ENCODE measurements at regions not wholly inside any gene's neighbourhood (a gene's known extent, or its start where the extent isn't known, plus 50 kb on each side); places are given as distances from the start of the nearest gene placed in this dataset.

DNA sequence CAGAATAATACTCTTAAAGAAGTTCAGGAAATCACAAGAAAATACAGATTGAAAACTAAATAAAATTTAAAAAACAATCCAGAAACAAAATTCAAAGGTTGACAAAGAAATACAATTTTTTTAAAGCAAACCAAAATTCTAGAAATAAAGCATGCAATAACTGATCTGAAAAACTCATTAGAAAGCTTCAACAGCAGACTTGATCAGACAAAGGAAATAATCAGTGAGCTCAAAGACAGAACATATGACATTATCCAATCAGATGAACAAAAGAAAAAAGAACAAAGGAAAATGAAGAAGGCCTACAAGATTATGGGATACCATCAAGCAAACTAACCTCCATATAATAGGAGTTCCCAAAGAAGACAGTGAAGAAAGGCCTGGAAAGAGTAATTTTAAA lies 336.8 kb downstream of the RSL24D1 start:
- no peak overlapping the region for H3K4me3 ChIP-seq (ENCODE audit: low read length)
- H3K27ac ChIP-seq (ENCODE audit: low read length), result no peak overlapping the region
- no peaks in the 10 kb centered on the region for H3K4me1 ChIP-seq (ENCODE audit: control insufficient read depth, insufficient read depth, low read length)
- DNase-seq, result no peak
- H3K36me3 ChIP-seq (ENCODE audit: control insufficient read depth, insufficient read depth, low read length), result no peaks in the 10 kb centered on the region
- no peaks in the 10 kb centered on the region for H3K27me3 ChIP-seq (ENCODE audit: control insufficient read depth, insufficient read depth, low read length)
- no peaks in the 10 kb centered on the region for H3K9me3 ChIP-seq (ENCODE audit: control insufficient read depth, low read depth, low read length)

DNA sequence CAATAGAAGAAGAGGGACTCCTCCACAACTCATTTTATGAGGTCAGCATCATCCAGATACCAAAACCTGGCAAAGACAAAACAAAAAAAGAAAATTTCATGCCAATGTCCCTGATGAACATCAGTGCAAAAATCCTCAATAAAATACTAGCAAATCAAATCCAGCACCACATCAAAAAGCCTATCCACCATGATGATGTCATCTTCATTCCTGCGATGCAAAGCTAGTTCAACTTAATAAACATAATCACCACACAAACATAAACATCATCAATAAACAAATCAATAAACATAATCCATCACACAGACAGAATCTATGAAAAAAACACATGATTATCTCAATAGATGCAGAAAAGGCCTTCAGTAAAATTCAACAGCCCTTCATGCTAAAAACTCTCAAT lies 342.1 kb downstream of the RSL24D1 start:
- no peaks in the 10 kb centered on the region for H3K27me3 ChIP-seq (ENCODE audit: control insufficient read depth, insufficient read depth, low read length)
- H3K4me1 ChIP-seq (ENCODE audit: control insufficient read depth, insufficient read depth, low read length), result no peaks in the 10 kb centered on the region
- H3K27ac ChIP-seq (ENCODE audit: low read length), result no peak overlapping the region
- H3K4me3 ChIP-seq (ENCODE audit: low read length), result no peak overlapping the region
- H3K9me3 ChIP-seq (ENCODE audit: control insufficient read depth, low read depth, low read length), result no peaks in the 10 kb centered on the region
- no peak for DNase-seq
- no peaks in the 10 kb centered on the region for H3K36me3 ChIP-seq (ENCODE audit: control insufficient read depth, insufficient read depth, low read length)
- 100% methylated on average over 1 of the region's 1 CpG for WGBS (ENCODE audit: insufficient coverage, low lambda C conversion rate)

DNA sequence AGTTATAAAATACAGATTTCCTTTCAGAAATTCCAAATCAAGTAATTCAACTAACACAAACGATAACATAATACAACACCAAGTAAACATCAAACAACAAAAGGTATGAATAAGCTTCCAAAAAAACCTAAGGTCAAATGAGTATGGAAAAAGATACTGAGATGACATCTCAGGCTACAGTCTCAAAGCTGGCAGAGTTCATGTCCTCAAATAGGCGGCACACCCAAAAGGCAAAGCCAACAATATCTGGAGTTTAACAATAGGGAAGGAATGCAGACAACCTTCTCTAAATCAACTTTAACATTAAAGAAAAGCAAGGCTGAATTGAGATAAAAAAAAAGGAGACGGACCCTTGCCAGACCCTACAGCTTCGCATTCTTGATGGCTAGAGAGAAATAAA lies 346.6 kb downstream of the RSL24D1 start:
- Histone ChIP-seq H3K27me3 (ENCODE audit: control insufficient read depth, insufficient read depth, low read length) (no peaks in the 10 kb centered on the region), H3K36me3 (ENCODE audit: control insufficient read depth, insufficient read depth, low read length) (no peaks in the 10 kb centered on the region), H3K4me1 (ENCODE audit: control insufficient read depth, insufficient read depth, low read length) (no peaks in the 10 kb centered on the region), H3K27ac (ENCODE audit: low read length) (no peak overlapping the region), H3K9me3 (ENCODE audit: control insufficient read depth, low read depth, low read length) (no peaks in the 10 kb centered on the region), H3K4me3 (ENCODE audit: low read length) (no peak overlapping the region)
- 44% methylated on average over 3 of the region's 4 CpGs for WGBS (ENCODE audit: insufficient coverage, low lambda C conversion rate)
- DNase-seq, result no peak

DNA sequence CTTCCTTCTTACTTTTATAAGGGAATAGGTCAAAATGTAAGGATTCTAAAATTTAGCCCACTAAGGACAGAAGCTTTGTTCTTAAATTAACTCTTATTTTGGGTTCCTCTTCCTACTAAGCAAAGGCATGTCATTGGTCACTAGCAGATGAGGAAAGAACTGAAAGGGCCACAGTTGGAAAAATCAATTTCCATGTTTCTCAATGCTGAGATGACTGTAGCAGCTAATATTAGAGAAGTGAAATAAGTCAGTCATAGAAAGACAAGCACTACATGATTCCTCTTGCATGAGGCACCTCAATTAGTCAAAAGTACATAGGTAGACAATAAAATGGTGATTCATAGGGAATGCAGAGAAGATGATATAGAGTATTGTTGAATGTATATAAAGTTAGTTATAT lies 353.7 kb downstream of the RSL24D1 start:
- Histone ChIP-seq H3K27ac (ENCODE audit: low read length) (no peak overlapping the region), H3K9me3 (ENCODE audit: control insufficient read depth, low read depth, low read length) (no peaks in the 10 kb centered on the region), H3K4me3 (ENCODE audit: low read length) (no peak overlapping the region), H3K4me1 (ENCODE audit: control insufficient read depth, insufficient read depth, low read length) (no peaks in the 10 kb centered on the region), H3K27me3 (ENCODE audit: control insufficient read depth, insufficient read depth, low read length) (no peaks in the 10 kb centered on the region), H3K36me3 (ENCODE audit: control insufficient read depth, insufficient read depth, low read length) (no peaks in the 10 kb centered on the region)
- DNase-seq, result no peak

DNA sequence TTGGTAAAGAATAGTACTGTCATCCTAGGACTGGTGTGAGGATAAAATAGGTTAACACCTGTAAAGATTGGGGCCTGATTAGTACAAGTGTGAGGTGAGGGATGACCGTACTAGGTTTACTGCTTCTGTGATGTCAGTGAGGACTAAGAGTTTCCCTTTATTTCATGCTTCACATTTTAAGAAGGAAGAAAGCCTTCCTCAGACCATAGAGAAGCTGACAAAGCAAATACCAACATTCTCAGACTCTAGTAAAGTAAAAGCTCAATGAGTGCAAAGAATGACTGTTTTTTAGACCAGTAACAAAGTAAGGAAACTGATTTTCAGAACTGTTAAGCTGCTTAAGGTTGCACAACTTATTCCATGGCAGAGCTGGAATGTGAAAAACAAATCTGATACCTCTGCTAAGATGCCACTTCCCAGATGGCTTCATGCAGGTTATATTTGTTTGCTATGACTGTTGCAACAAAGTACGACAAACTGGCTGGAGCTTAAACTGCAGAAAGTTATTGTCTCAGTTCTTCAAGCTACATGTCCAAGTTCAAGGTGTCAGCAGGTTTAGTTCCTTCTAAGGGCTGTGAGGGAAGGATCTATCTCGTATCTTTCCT lies 354.9 kb downstream of the RSL24D1 start:
- Histone ChIP-seq H3K27ac (ENCODE audit: low read length) (no peak overlapping the region), H3K27me3 (ENCODE audit: control insufficient read depth, insufficient read depth, low read length) (no peaks in the 10 kb centered on the region), H3K4me3 (ENCODE audit: low read length) (no peak overlapping the region), H3K4me1 (ENCODE audit: control insufficient read depth, insufficient read depth, low read length) (no peaks in the 10 kb centered on the region), H3K9me3 (ENCODE audit: control insufficient read depth, low read depth, low read length) (no peaks in the 10 kb centered on the region), H3K36me3 (ENCODE audit: control insufficient read depth, insufficient read depth, low read length) (no peaks in the 10 kb centered on the region)
- DNase-seq, result no peak
- no CpG with 5 or more reads among the region's 3 CpGs for WGBS (ENCODE audit: insufficient coverage, low lambda C conversion rate)

DNA sequence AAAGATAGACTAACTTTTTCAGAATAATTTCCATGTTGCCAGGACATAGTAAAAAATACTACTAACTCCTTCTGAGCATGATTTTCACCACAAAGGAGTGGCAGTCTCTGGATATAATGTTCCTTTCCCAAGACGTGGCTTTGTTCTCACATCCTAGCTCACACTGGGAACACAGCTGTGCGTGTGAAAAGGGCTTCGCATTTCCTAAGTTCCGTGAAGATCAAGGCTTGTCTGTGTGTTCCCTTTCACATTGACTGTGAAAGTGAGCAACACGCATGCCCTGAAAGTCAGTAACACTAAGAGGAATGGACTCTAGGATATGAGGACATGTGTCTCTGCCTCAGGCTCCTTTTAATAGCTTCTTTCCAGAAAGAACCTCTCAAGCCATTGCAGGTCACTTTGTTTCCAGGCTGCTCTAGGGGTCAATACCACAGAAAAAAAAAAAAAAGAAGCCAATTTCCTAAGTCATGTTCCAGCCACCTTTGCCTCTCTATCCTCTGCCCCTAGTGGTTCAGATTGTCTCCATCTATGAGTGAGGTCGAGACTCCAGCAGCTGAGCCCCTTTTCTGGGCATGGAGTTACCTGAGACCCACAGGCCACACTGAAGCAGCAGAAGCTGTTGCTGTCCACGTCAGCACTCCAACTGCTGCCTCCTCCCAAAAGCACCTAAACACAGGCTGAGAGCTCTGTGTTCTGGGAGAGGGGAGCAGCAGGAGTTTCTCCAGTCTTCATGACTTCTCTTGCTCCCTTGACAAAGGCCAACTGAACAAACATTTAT lies 355.9 kb downstream of the RSL24D1 start:
- no peak for DNase-seq
- H3K4me3 ChIP-seq (ENCODE audit: low read length), result no peak overlapping the region
- no peaks in the 10 kb centered on the region for H3K9me3 ChIP-seq (ENCODE audit: control insufficient read depth, low read depth, low read length)
- H3K4me1 ChIP-seq (ENCODE audit: control insufficient read depth, insufficient read depth, low read length), result no peaks in the 10 kb centered on the region
- H3K27ac ChIP-seq (ENCODE audit: low read length), result no peak overlapping the region
- no peaks in the 10 kb centered on the region for H3K36me3 ChIP-seq (ENCODE audit: control insufficient read depth, insufficient read depth, low read length)
- H3K27me3 ChIP-seq (ENCODE audit: control insufficient read depth, insufficient read depth, low read length), result no peaks in the 10 kb centered on the region
- no CpG with 5 or more reads among the region's 7 CpGs for WGBS (ENCODE audit: insufficient coverage, low lambda C conversion rate)

DNA sequence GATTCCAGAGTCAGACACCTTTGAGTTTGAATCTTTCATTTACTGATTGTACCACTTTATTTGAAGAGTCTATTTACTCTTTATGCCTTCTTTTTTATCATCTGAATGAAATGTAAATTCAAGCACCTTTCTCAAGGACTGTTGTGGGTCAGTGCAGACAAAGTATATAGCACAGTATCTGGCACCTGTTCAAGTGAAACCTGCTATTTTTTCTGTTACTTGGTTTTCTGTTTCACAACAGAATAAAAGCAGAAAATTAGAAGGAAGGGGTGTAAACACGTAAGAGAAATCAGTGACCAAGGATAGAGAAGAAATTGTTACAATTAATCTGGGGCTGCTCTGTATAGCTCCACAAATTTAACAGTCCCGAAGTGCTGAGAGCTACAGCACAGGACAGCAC lies 357.4 kb downstream of the RSL24D1 start:
- Histone ChIP-seq H3K9me3 (ENCODE audit: control insufficient read depth, low read depth, low read length) (no peaks in the 10 kb centered on the region), H3K4me1 (ENCODE audit: control insufficient read depth, insufficient read depth, low read length) (no peaks in the 10 kb centered on the region), H3K4me3 (ENCODE audit: low read length) (no peak overlapping the region), H3K36me3 (ENCODE audit: control insufficient read depth, insufficient read depth, low read length) (no peaks in the 10 kb centered on the region), H3K27me3 (ENCODE audit: control insufficient read depth, insufficient read depth, low read length) (no peaks in the 10 kb centered on the region), H3K27ac (ENCODE audit: low read length) (no peak overlapping the region)
- WGBS (ENCODE audit: insufficient coverage, low lambda C conversion rate), result 38% methylated on average over 1 of the region's 2 CpGs
- no peak for DNase-seq

DNA sequence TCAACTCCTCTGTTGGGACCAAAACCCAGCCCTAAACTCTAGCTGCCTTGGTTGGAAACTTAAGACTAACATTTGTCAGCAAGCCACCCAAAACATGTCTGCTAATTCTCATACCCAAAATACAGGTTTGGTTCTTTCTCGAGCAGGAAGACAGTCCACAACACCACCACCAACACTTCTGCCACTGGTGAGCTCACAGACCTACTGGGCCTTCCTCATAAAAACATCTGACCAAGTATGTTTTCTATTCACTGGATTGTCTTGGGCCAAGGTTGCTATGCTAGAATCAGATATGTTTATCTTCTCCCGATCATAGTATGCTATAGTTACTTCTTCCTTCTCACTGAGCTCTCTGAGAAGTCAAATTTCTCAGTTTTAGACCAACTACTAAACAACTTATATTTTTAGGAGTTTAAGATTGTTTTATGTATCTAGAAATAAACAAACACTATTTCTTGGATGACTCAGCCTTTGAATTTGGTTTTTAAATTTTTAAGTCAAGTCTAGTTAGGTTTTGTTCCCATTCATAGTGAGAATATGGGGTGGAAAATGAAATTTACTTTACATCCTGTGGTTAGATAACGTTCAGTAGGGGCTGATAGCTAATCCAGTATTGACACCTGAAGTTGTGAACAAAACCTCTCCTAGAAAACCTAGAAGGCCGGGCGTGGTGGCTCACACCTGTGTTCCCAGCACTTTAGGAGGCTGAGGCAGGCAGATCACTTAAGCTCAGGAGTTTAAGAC lies 360.5 kb downstream of the RSL24D1 start:
- no peak for DNase-seq
- 83% methylated on average over 1 of the region's 5 CpGs for whole genome bisulfite sequencing (ENCODE audit: insufficient coverage, low lambda C conversion rate)

DNA sequence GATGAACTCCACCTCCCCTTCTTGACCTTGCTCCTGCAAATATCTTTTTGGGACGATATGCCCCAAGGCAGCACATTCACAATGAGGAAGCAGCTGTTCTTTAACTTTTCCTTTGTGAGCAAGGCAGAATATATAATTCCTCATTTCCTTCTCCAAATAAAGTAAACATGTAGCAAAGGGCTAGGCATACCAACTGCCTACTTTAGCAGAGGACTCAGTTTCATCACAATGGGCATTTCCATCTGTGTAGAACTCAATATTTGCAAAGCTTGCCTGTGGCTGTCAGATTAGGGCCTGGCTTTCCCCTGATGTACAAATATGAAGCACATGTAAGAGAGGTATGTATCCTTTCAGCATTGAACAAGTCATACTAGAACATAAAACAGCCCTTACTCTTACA lies 366.9 kb downstream of the RSL24D1 start:
- Histone ChIP-seq H3K4me3 (ENCODE audit: low read length) (no peak overlapping the region), H3K4me1 (ENCODE audit: control insufficient read depth, insufficient read depth, low read length) (no peaks in the 10 kb centered on the region), H3K27ac (ENCODE audit: low read length) (no peak overlapping the region), H3K36me3 (ENCODE audit: control insufficient read depth, insufficient read depth, low read length) (no peaks in the 10 kb centered on the region), H3K27me3 (ENCODE audit: control insufficient read depth, insufficient read depth, low read length) (no peaks in the 10 kb centered on the region), H3K9me3 (ENCODE audit: control insufficient read depth, low read depth, low read length) (no peaks in the 10 kb centered on the region)
- whole genome bisulfite sequencing (ENCODE audit: insufficient coverage, low lambda C conversion rate), result no CpG with 5 or more reads among the region's 1 CpG
- no peak for DNase-seq

More for the DNA sequence above, 360.5 kb downstream of the RSL24D1 start:
- no peaks in the 10 kb centered on the region for H3K4me1 ChIP-seq (ENCODE audit: control insufficient read depth, insufficient read depth, low read length)
- H3K4me3 ChIP-seq (ENCODE audit: low read length), result no peak overlapping the region
- no peaks in the 10 kb centered on the region for H3K9me3 ChIP-seq (ENCODE audit: control insufficient read depth, low read depth, low read length)
- H3K27me3 ChIP-seq (ENCODE audit: control insufficient read depth, insufficient read depth, low read length), result no peaks in the 10 kb centered on the region
- H3K27ac ChIP-seq (ENCODE audit: low read length), result no peak overlapping the region
- no peaks in the 10 kb centered on the region for H3K36me3 ChIP-seq (ENCODE audit: control insufficient read depth, insufficient read depth, low read length)

DNA sequence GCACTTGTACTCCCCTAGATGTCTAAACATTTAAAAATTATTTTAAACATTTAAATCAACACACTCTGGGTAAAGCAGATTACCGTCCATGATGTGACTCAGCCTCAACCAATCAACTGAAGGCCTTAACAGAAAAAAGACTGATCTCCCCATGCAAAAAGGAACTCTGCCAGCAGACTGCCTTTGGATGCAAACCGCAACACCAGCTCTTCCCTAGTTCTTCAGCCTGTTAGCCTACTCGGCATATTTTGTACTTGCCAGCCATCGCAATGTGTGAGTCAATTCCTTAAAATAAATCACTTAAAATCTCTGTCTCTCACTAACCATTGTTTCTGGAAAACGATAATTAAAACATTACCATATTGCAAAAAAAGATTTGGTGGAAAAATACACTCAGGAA lies 375.9 kb downstream of the RSL24D1 start:
- 73% methylated on average over 4 of the region's 5 CpGs for WGBS (ENCODE audit: insufficient coverage, low lambda C conversion rate)
- Histone ChIP-seq H3K27me3 (ENCODE audit: control insufficient read depth, insufficient read depth, low read length) (no peaks in the 10 kb centered on the region), H3K4me1 (ENCODE audit: control insufficient read depth, insufficient read depth, low read length) (no peaks in the 10 kb centered on the region), H3K27ac (ENCODE audit: low read length) (no peak overlapping the region), H3K36me3 (ENCODE audit: control insufficient read depth, insufficient read depth, low read length) (no peaks in the 10 kb centered on the region), H3K9me3 (ENCODE audit: control insufficient read depth, low read depth, low read length) (no peaks in the 10 kb centered on the region), H3K4me3 (ENCODE audit: low read length) (no peak overlapping the region)
- DNase-seq, result no peak

DNA sequence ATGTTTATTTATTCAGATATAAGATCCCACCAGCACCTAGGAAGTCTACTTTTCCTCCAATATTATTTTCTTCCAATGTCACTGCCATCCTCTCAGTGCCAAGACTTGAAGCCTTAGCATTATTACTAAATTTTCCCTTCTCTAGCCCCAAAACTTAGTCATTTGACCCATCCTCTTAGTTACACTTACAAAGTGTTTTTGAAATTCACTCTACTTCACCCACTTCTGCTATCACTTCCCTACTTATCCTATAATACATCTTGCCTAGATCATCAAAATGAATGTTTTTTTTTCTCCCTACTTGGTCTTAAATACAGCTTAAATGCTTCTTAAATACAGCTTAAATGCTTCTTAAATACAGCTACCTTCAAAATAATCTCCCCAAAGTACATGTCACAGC lies 376.6 kb downstream of the RSL24D1 start:
- no peaks in the 10 kb centered on the region for H3K9me3 ChIP-seq (ENCODE audit: control insufficient read depth, low read depth, low read length)
- H3K36me3 ChIP-seq (ENCODE audit: control insufficient read depth, insufficient read depth, low read length), result no peaks in the 10 kb centered on the region
- no peak for DNase-seq
- no peak overlapping the region for H3K4me3 ChIP-seq (ENCODE audit: low read length)
- H3K27ac ChIP-seq (ENCODE audit: low read length), result no peak overlapping the region
- H3K4me1 ChIP-seq (ENCODE audit: control insufficient read depth, insufficient read depth, low read length), result no peaks in the 10 kb centered on the region
- no peaks in the 10 kb centered on the region for H3K27me3 ChIP-seq (ENCODE audit: control insufficient read depth, insufficient read depth, low read length)
